Activated CD8-positive, alpha-beta T cell treated with anti-CD3 and anti-CD28 coated beads for 36 hours (primary cell): ENCODE measurements at regions not wholly inside any gene's neighbourhood (a gene's known extent, or its start where the extent isn't known, plus 50 kb on each side); places are given as distances from the start of the nearest gene placed in this dataset.

Experiments
- ATAC-seq: fragments of 200-7000 bp; cut with Tn5 transposase; one replicate; pipeline ENCODE4 v1.10.0; 2021; ENCODE audit warnings: mild to moderate bottlenecking, moderate library complexity
- CTCF ChIA-PET: fragments of 350-600 bp; sonication (Branson Sonifier 250); formaldehyde crosslinking; loops from one replicate; lab custom pipeline; 2021; ENCODE audit warnings: antibody characterized with exemption; lab: Charles Lee
- POLR2A ChIA-PET: fragments of 350-600 bp; sonication (Branson Sonifier 250); formaldehyde crosslinking; loops from one replicate; lab custom pipeline; 2021; ENCODE audit warnings: antibody characterized with exemption; lab: Charles Lee
- DNase-seq: peaks from one replicate; pipeline ENCODE4 v3.0.0-alpha.2; 2020
- H3K27ac Mint-ChIP-seq: one replicate; pipeline ENCODE4 v1.8.0; 2021; ENCODE audit warnings: mild to moderate bottlenecking, mixed read lengths
- H3K27me3 Mint-ChIP-seq: one replicate; pipeline ENCODE4 v1.8.0; 2021; ENCODE audit warnings: mixed read lengths
- H3K36me3 Mint-ChIP-seq: one replicate; pipeline ENCODE4 v1.8.0; 2021; ENCODE audit warnings: low read depth, mixed read lengths
- H3K4me1 Mint-ChIP-seq: one replicate; pipeline ENCODE4 v1.8.0; 2021; ENCODE audit warnings: low read depth, mixed read lengths
- H3K4me3 Mint-ChIP-seq: one replicate; pipeline ENCODE4 v1.8.0; 2021; ENCODE audit warnings: mild to moderate bottlenecking, moderate library complexity, mixed read lengths
- H3K9me3 Mint-ChIP-seq: one replicate; pipeline ENCODE4 v1.8.0; 2021; ENCODE audit warnings: mixed read lengths
- intact Hi-C: fragments of 100-400 bp; cut with micrococcal nuclease; formaldehyde crosslinking; loops from one replicate; pipeline ENCODE4 v1.10.0; 2022
- TF ChIP-seq, protein P1 (sequence below): fragments of 200-600 bp; IDR thresholded peaks from one replicate; pipeline ENCODE4 v1.8.0; 2022; ENCODE audit warnings: antibody characterized with exemption, mild to moderate bottlenecking

DNA sequence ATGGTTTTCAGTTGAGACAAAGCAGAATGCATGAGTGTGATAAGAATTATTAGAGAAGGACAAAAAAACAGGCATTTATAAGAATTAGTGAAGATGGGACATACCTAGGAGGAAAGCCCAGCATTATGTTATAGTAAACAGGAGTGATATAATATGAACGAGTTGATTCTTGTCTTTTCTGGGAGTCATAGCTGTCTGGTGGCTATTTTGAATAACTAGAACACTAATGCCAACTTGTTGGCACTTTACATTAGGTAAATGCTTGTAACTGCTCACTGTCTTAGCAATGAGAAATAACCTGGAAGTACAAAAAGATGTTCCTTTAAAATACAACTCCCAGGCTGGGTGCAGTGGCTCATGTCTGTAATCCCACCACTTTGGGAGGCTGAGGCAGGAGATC lies 540.8 kb upstream of the SPHKAP start:
- H3K4me1 Mint-ChIP-seq = no peaks in the 10 kb centered on the region
- ChIA-PET CTCF (no interaction called here), POLR2A (no interaction called here)
- ATAC-seq (no peak), DNase-seq (no peak)
- peaks cover 3% of the 10 kb centered on the region for H3K9me3 Mint-ChIP-seq
- no peaks in the 10 kb centered on the region for H3K36me3 Mint-ChIP-seq
- H3K27me3 Mint-ChIP-seq = no peaks in the 10 kb centered on the region
- no peak overlapping the region for H3K27ac Mint-ChIP-seq
- intact Hi-C loops = no loop called here
- TF ChIP-seq, protein P1, sequence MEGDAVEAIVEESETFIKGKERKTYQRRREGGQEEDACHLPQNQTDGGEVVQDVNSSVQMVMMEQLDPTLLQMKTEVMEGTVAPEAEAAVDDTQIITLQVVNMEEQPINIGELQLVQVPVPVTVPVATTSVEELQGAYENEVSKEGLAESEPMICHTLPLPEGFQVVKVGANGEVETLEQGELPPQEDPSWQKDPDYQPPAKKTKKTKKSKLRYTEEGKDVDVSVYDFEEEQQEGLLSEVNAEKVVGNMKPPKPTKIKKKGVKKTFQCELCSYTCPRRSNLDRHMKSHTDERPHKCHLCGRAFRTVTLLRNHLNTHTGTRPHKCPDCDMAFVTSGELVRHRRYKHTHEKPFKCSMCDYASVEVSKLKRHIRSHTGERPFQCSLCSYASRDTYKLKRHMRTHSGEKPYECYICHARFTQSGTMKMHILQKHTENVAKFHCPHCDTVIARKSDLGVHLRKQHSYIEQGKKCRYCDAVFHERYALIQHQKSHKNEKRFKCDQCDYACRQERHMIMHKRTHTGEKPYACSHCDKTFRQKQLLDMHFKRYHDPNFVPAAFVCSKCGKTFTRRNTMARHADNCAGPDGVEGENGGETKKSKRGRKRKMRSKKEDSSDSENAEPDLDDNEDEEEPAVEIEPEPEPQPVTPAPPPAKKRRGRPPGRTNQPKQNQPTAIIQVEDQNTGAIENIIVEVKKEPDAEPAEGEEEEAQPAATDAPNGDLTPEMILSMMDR = no peak
- no peak overlapping the region for H3K4me3 Mint-ChIP-seq

DNA sequence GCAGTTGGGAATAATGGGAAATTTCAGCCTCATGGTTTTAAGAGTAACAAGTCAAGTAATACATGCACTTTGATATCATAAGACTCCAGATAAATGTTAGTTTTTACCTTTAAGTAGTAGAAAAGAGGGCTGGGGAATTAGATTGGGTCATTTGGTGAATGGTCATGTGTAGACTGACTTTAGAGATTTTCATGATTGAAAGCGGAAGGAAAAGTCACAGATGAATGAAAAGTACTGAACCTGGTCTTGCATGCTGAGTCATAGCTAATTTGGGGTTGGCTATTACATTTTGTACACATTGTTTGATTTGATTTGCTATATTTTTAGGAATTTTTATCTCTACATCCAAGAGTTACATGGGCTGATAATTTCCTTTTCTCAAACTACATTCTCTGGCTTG lies 539.4 kb upstream of the SPHKAP start:
- H3K27ac Mint-ChIP-seq = no peak overlapping the region
- H3K27me3 Mint-ChIP-seq = no peaks in the 10 kb centered on the region
- intact Hi-C loops = no loop called here
- H3K9me3 Mint-ChIP-seq = peaks cover 3% of the 10 kb centered on the region
- no peak overlapping the region for H3K4me3 Mint-ChIP-seq
- no peak for DNase-seq
- ATAC-seq = no peak
- CTCF ChIA-PET = no interaction called here
- H3K4me1 Mint-ChIP-seq = no peaks in the 10 kb centered on the region
- TF ChIP-seq, protein P1 = no peak
- POLR2A ChIA-PET = no interaction called here
- H3K36me3 Mint-ChIP-seq = no peaks in the 10 kb centered on the region

DNA sequence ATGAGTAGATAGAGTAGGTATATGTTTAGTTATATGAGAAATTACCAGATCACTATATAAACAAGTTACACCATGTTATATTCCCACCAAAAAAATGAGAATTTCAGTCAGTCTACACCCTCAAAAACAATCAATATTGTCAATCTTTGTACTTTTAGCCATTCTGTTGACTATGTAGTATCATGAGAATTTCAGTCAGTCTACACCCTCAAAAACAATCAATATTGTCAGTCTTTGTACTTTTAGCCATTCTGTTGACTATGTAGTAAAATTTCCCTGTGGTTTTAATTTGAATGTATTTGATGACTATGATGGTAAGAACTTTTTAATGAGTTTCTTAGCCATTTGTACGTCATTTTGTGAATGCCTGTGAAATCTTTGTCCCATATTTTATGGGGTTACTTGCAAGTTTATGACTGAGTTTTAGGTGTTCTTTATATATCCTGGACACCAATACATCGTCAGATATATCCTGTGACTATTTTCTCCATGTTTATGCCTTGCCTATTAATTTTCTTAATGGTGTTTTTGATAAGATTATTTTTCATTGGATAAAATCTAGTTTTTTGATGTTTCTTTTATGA lies 528.4 kb upstream of the SPHKAP start:
- no peak for ATAC-seq
- ChIA-PET POLR2A (no interaction called here), CTCF (no interaction called here)
- H3K4me3 Mint-ChIP-seq = no peak overlapping the region
- DNase-seq = no peak
- H3K9me3 Mint-ChIP-seq = peaks cover 5% of the 10 kb centered on the region
- intact Hi-C loops = no loop called here
- no peaks in the 10 kb centered on the region for H3K27me3 Mint-ChIP-seq
- H3K4me1 Mint-ChIP-seq = no peaks in the 10 kb centered on the region
- TF ChIP-seq, protein P1 = no peak
- H3K27ac Mint-ChIP-seq = no peak overlapping the region
- no peaks in the 10 kb centered on the region for H3K36me3 Mint-ChIP-seq

DNA sequence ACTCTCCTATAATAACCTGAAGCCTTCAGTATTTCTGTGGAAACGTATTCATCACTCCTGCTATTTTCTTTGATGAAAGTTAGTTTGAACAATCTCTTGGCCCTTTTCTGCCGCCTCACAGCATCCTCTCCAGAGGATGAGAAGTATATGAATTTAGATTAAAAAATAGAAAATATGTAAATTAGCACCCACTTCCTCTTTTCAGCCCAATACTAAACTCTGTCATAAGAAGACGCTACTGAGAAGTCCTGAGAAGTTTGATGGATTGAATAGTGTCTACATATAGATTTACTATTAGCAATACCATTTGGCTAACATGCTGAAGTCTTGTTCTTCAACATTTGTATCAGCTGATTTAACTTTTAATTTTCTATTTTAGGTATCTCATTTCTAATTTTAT lies 526.4 kb upstream of the SPHKAP start:
- ATAC-seq = no peak
- Mint-ChIP-seq H3K36me3 (no peaks in the 10 kb centered on the region), H3K4me1 (no peaks in the 10 kb centered on the region), H3K9me3 (no peaks in the 10 kb centered on the region), H3K4me3 (no peak overlapping the region), H3K27ac (no peak overlapping the region), H3K27me3 (no peaks in the 10 kb centered on the region)
- ChIA-PET CTCF (no interaction called here), POLR2A (no interaction called here)
- intact Hi-C loops = no loop called here
- TF ChIP-seq, protein P1 = no peak
- DNase-seq = no peak

DNA sequence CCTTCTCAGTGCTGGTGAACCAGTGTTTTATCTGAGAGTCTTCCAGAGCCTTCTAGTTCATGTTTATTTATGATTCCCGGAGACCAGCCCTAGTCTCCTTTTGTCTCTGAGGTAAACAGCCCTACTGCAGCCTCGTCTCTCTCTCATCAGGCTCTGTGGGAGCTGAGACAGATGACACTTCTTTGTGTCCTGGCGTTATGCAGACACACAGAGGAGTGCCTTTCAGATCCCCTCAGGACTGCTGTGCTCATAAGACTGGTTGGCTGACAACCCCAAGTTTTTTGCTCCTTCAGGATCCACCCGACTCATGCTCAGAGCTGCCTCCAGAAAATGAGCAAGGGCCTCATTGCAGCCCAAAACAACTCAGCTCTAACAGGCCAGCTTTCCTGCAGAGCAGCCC lies 523.8 kb upstream of the SPHKAP start:
- no peak for ATAC-seq
- CTCF ChIA-PET = no interaction called here
- Mint-ChIP-seq H3K27me3 (no peaks in the 10 kb centered on the region), H3K36me3 (no peaks in the 10 kb centered on the region), H3K4me3 (no peak overlapping the region), H3K4me1 (no peaks in the 10 kb centered on the region), H3K9me3 (peaks cover 2% of the 10 kb centered on the region), H3K27ac (no peak overlapping the region)
- POLR2A ChIA-PET = interaction anchor here (0.7 kb wide), 1 partner anchor 250 kb away, joined by 3 read pairs; no protein-coding TSS in a partner anchor
- TF ChIP-seq, protein P1 = no peak
- intact Hi-C loops = no loop called here
- DNase-seq = no peak
